K562 (cell line): ENCODE measurements at regions not wholly inside any gene's neighbourhood (a gene's known extent, or its start where the extent isn't known, plus 50 kb on each side); places are given as distances from the start of the nearest gene placed in this dataset.

ENCODE experiments used
- ATAC-seq: fragments of 200-7000 bp; cut with Tn5 transposase; 3 replicates; pipeline ENCODE4 v1.9.1; 2020; ENCODE audit warnings: moderate library complexity
- BruUV-seq: library from RNA; stranded (reverse); fragments of 400-500 nt; replicated peaks from 2 replicates; lab custom pipeline; 2021; lab: Mats Ljungman, UMichigan
- CTCF ChIA-PET: fragments of 300-600 bp; formaldehyde crosslinking; extraction: SDS; loops from one replicate; lab custom pipeline; 2021; ENCODE audit warnings: low intra/inter-chr PET ratio; lab: Yijun Ruan, JAX
- POLR2A ChIA-PET: fragments of 300-600, 350-650 bp; sonication (Branson Sonifier 250); formaldehyde crosslinking; extraction: SDS; loops from one replicate; lab custom pipeline; 2021; ENCODE audit warnings: antibody characterized with exemption, inconsistent platforms; lab: Yijun Ruan, JAX
- DNase-seq, 4 experiments: peaks; one replicate each; pipeline versions ENCODE4 v3.0.0 to v3.0.0-alpha.2; 2011 to 2018; ENCODE audit warnings: low spot score in 3 of 4, mixed read lengths in 3 of 4; ENCODE audit errors: extremely low read depth in 1 of 4
- FAIRE-seq: peaks from 2 replicates; lab custom pipeline; 2011; peaks lifted over from hg19 to GRCh38; lab: Jason Lieb, UNC
- H2AFZ ChIP-seq: 2 replicates; pipeline ENCODE4 v1.6.0; 2011; ENCODE audit warnings: low read depth, low read length, control low read depth, inconsistent platforms
- H3K27ac ChIP-seq: fragments of 200-600 bp; 3 replicates; pipeline ENCODE4 v1.8.0; 2011; ENCODE audit warnings: low read depth, mild to moderate bottlenecking, control low read depth, inconsistent platforms, low read length, moderate library complexity, mixed read lengths; ENCODE audit errors: extremely low read depth
- H3K27me3 ChIP-seq, 2 experiments: fragments of 300-600 bp in 1 of 2; 2 replicates in 1 of 2; 3 replicates in 1 of 2; pipeline versions ENCODE4 v1.6.0 to v1.8.0; 2011; ENCODE audit warnings: inconsistent platforms in 2 of 2, low read length in 2 of 2, mild to moderate bottlenecking in 1 of 2, mixed read lengths in 1 of 2, moderate library complexity in 1 of 2; ENCODE audit not compliant: control insufficient read depth in 2 of 2, insufficient read depth in 2 of 2
- H3K36me3 ChIP-seq: fragments of 300-600 bp; 3 replicates; pipeline ENCODE4 v1.8.0; 2011; ENCODE audit warnings: mild to moderate bottlenecking, low read length, inconsistent platforms; ENCODE audit not compliant: control insufficient read depth, insufficient read depth
- H3K4me1 ChIP-seq, 2 experiments: fragments of 200-600 bp in 1 of 2; replicated peaks in 1 of 2; 2 replicates in 1 of 2; 3 replicates in 1 of 2; pipeline versions ENCODE4 v1.5.1 to v1.8.0; 2011; ENCODE audit warnings: inconsistent platforms in 2 of 2, low read length in 2 of 2, mild to moderate bottlenecking in 1 of 2, mixed read lengths in 1 of 2, moderate library complexity in 1 of 2; ENCODE audit not compliant: control insufficient read depth in 2 of 2, insufficient read depth in 2 of 2
- H3K4me2 ChIP-seq: 2 replicates; pipeline ENCODE4 v1.6.1; 2011; ENCODE audit warnings: low read length, control low read depth, inconsistent platforms, mixed read lengths; ENCODE audit not compliant: insufficient read depth
- H3K4me3 ChIP-seq: fragments of 200-600 bp; sonication (generic), shearing (Covaris generic); 2 replicates; pipeline ENCODE4 v1.5.1; 2016; ENCODE audit warnings: control low read depth, inconsistent platforms
- H3K79me2 ChIP-seq: fragments of 200-600 bp; 3 replicates; pipeline ENCODE4 v1.8.0; 2011; ENCODE audit warnings: low read length, inconsistent platforms; ENCODE audit not compliant: control insufficient read depth, insufficient read depth
- H3K9ac ChIP-seq, 2 experiments: 2 replicates each; pipeline versions ENCODE4 v1.6.0 to v1.6.1; 2011; ENCODE audit warnings: low read depth in 2 of 2, low read length in 2 of 2, control low read depth in 1 of 2, inconsistent platforms in 1 of 2, mild to moderate bottlenecking in 1 of 2, mixed read lengths in 1 of 2; ENCODE audit not compliant: insufficient read depth in 1 of 2
- H3K9me1 ChIP-seq: one replicate; pipeline ENCODE4 v1.6.0; 2011; ENCODE audit warnings: inconsistent platforms, mild to moderate bottlenecking, low read length, moderate library complexity; ENCODE audit not compliant: control insufficient read depth, insufficient read depth
- H3K9me3 ChIP-seq: replicated peaks from 2 replicates; pipeline ENCODE4 v1.5.1; 2011; ENCODE audit warnings: low read depth, low read length, inconsistent platforms; ENCODE audit not compliant: control insufficient read depth, insufficient read depth
- H4K20me1 ChIP-seq: replicated peaks from 2 replicates; pipeline ENCODE4 v1.6.1; 2011; ENCODE audit warnings: low read length, inconsistent platforms, mixed read lengths; ENCODE audit not compliant: control insufficient read depth, insufficient read depth
- BDP1 ChIP-seq: IDR thresholded peaks from 3 replicates; pipeline ENCODE4 v1.6.1; 2011; ENCODE audit not compliant: insufficient read length, insufficient read depth
- RBM15 ChIP-seq: fragments of 200-400 bp; formaldehyde crosslinking; IDR thresholded peaks from 2 replicates; pipeline ENCODE4 v1.6.1; 2018; ENCODE audit warnings: mild to moderate bottlenecking, low read length, moderate library complexity; ENCODE audit not compliant: insufficient read depth
- TAF9B ChIP-seq: fragments of 450-650 bp; IDR thresholded peaks from 2 replicates; pipeline ENCODE4 v1.6.1; 2018; ENCODE audit warnings: mild to moderate bottlenecking; ENCODE audit not compliant: partially characterized antibody
- ZNF766 ChIP-seq: fragments of 200-800 bp; sonication (Bioruptor generic); conservative IDR thresholded peaks from 2 replicates; pipeline ENCODE4 v1.6.1; 2016; ENCODE audit warnings: missing genetic modification characterization, missing compliant biosample characterization
- ZNF778 ChIP-seq: fragments of 450-650 bp; formaldehyde crosslinking; IDR thresholded peaks from 2 replicates; pipeline ENCODE4 v1.4.0; 2020; ENCODE audit warnings: mild to moderate bottlenecking, moderate library complexity
- WGBS: fragments of 100-300 bp; shearing (Covaris generic); methylation state at CpG from one replicate; pipeline ENCODE4 v1.1.6; 2016; ENCODE audit warnings: low coverage, mixed read lengths; ENCODE audit not compliant: insufficient coverage; ENCODE audit errors: missing lambda C conversion rate; 5-methylcytosine and 5-hydroxymethylcytosine counted together
- in situ Hi-C: fragments of 300-500 bp; cut with MboI; formaldehyde crosslinking; loops from 4 replicates; pipeline ENCODE4 v1.15.0; 2018; ENCODE audit warnings: inconsistent platforms, mixed read lengths
- intact Hi-C: fragments of 100-400 bp; cut with micrococcal nuclease; formaldehyde crosslinking; loops from 2 replicates; pipeline ENCODE4 v1.14.2; 2022

DNA sequence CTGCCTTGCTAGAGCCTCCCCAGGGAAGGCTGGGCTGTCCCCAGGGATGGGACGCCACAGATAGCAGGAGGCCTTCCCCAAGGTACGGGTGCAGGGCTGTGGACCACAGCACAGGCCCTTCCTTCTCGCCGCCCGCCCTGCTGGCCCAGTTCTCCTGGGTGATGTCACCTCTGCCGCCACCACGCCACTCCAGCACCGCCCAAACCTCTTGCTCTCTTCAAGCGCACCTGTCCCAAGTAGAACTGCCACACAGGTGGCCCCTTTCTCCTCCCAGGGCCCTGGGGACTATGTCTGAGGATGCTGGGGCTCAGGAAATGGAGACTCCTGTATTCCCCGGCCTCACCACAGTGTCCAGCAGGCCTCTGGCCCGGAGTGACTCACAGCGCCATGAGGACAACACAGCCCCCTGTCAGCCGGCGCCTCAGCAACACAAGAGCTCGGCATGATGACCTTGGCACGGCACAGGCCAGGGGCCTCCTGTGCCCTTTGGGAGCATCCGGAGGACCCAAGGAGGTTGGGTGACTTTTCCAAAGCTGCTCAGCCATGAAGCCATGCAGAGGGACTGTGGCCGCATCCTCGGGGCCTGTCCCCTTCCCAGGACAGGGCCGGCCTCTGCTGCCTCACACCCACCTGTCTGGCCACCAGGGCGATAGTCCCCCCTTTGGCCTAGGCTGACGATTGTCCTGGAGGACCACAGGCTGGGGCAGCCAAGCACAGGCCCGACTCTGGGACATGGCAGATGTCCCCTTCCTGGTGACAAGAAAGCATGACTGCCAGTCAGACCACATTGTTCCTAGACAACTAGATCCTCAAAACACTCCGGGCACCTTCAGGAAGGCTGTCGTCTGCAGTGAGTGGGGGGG lies 1023.5 kb downstream of the BRD1 start:
- Histone ChIP-seq H3K27ac (no peak overlapping the region), H3K9me1 (no peaks in the 10 kb centered on the region), H3K4me2 (no peak overlapping the region), H3K9ac (no peak overlapping the region), H3K27me3 (peaks cover 0 to 19% of the 10 kb centered on the region in 2 experiments; a peak in 2 of 5 replicates), H3K9me3 (no peaks in the 10 kb centered on the region)
- ChIA-PET POLR2A (no interaction called here), CTCF (no interaction called here)
- no peak for FAIRE-seq
- no TSS peak for BruUV-seq
- TF ChIP-seq RBM15 (no peak), BDP1 (no peak), ZNF778 (no peak), ZNF766 (no peak), TAF9B (no peak)
- TF ChIP-seq, all 486 proteins: peak for 0
- in situ Hi-C loops = no loop called here
- H4K20me1 ChIP-seq = no peaks in the 10 kb centered on the region
- DNase-seq (no peak), ATAC-seq (no peak; the same call in 2 of the 3 replicates)
- H3K36me3 ChIP-seq = no peaks in the 10 kb centered on the region
- H2AFZ ChIP-seq = no peak overlapping the region
- H3K4me3 ChIP-seq = no peak overlapping the region
- intact Hi-C loops = no loop called here
- H3K79me2 ChIP-seq = no peaks in the 10 kb centered on the region
- no peaks in the 10 kb centered on the region for H3K4me1 ChIP-seq
- 5% methylated on average over 7 of the region's 25 CpGs for WGBS
